A549 (cell line): ENCODE measurements at regions not wholly inside any gene's neighbourhood (a gene's known extent, or its start where the extent isn't known, plus 50 kb on each side); places are given as distances from the start of the nearest gene placed in this dataset.

Experiments used
- ATAC-seq, 2 experiments: fragments of 200-7000 bp in 1 of 2; fragments of >200 bp in 1 of 2; cut with Nextera tagmentation in 1 of 2; cut with Tn5 transposase in 1 of 2; 3 replicates each; pipeline versions ENCODE4 v1.8.0 to v1.9.1; 2018 to 2020; ENCODE audit warnings: mild to moderate bottlenecking in 1 of 2, moderate library complexity in 1 of 2
- CTCF ChIA-PET: fragments of 300-600 bp; sonication (Branson Sonifier 250); formaldehyde crosslinking; extraction: SDS; loops from one replicate; lab custom pipeline; 2021; ENCODE audit warnings: antibody characterized with exemption, inconsistent platforms; lab: Yijun Ruan, JAX
- POLR2A ChIA-PET: fragments of 350-600 bp; formaldehyde crosslinking; extraction: SDS; loops from one replicate; lab custom pipeline; 2021; ENCODE audit warnings: antibody characterized with exemption, inconsistent platforms; lab: Yijun Ruan, JAX
- DNase-seq, 2 experiments: peaks; one replicate each; pipeline versions ENCODE4 v3.0.0 to v3.0.0-alpha.2; 2011 to 2016; ENCODE audit warnings: low read depth in 1 of 2, low spot score in 1 of 2
- FAIRE-seq: peaks from 2 replicates; lab custom pipeline; 2011; peaks lifted over from hg19 to GRCh38; lab: Jason Lieb, UNC
- H3K27ac ChIP-seq, 2 experiments: fragments of >200 bp; sonication (Bioruptor Twin); formaldehyde crosslinking; 3 replicates each; pipeline ENCODE4 v1.5.1; 2016 to 2017
- H3K4me1 ChIP-seq: fragments of >200 bp; sonication (Bioruptor Twin); formaldehyde crosslinking; 3 replicates; pipeline ENCODE4 v1.6.1; 2016
- H3K4me2 ChIP-seq: fragments of >200 bp; sonication (Bioruptor Twin); formaldehyde crosslinking; 3 replicates; pipeline ENCODE4 v1.6.1; 2016
- H3K4me3 ChIP-seq: fragments of >200 bp; sonication (Bioruptor Twin); formaldehyde crosslinking; 3 replicates; pipeline ENCODE4 v1.5.1; 2016
- H3K9me3 ChIP-seq: fragments of >200 bp; sonication (Bioruptor Twin); formaldehyde crosslinking; 3 replicates; pipeline ENCODE4 v1.6.1; 2016
- CHD2 ChIP-seq: fragments of 150-350 bp; IDR thresholded peaks from 2 replicates; pipeline ENCODE4 v1.6.1; 2014; ENCODE audit warnings: low read length; ENCODE audit not compliant: partially characterized antibody
- EP300 ChIP-seq, 2 experiments: fragments of >200 bp; sonication (Bioruptor Twin); formaldehyde crosslinking; IDR thresholded peaks; 2 replicates in 1 of 2; 3 replicates in 1 of 2; pipeline ENCODE4 v1.6.1; 2016 to 2017
- HOXB5 ChIP-seq: fragments of 250-450 bp; sonication (Bioruptor Pico); IDR thresholded peaks from 2 replicates; pipeline ENCODE4 v1.5.0; 2020; ENCODE audit warnings: mild to moderate bottlenecking, moderate library complexity
- JUN ChIP-seq, 2 experiments: fragments of >200 bp; sonication (Bioruptor Twin); formaldehyde crosslinking; IDR thresholded peaks; 2 replicates in 1 of 2; 3 replicates in 1 of 2; pipeline ENCODE4 v1.6.1; 2016 to 2017
- KDM1A ChIP-seq: fragments of 200-600 bp; sonication (generic); IDR thresholded peaks from 2 replicates; pipeline ENCODE4 v1.6.1; 2016; ENCODE audit warnings: low read depth, mild to moderate bottlenecking
- MAZ ChIP-seq: fragments of 150-350 bp; IDR thresholded peaks from 2 replicates; pipeline ENCODE4 v1.6.1; 2014; ENCODE audit warnings: antibody characterized with exemption, low read depth, low read length, borderline replicate concordance
- NPAS2 ChIP-seq: fragments of 250-450 bp; sonication (Bioruptor Pico); IDR thresholded peaks from 2 replicates; pipeline ENCODE4 v1.8.0; 2022; ENCODE audit warnings: mild to moderate bottlenecking, moderate library complexity, borderline replicate concordance
- PBX3 ChIP-seq: IDR thresholded peaks from 2 replicates; pipeline ENCODE4 v1.6.1; 2012
- PHF8 ChIP-seq: fragments of 200-600 bp; sonication (generic); IDR thresholded peaks from 2 replicates; pipeline ENCODE4 v1.6.1; 2016; ENCODE audit warnings: low read depth, mild to moderate bottlenecking, antibody characterized with exemption, moderate library complexity, borderline replicate concordance
- POLR2AphosphoS2 ChIP-seq: conservative IDR thresholded peaks from 2 replicates; pipeline ENCODE4 v1.6.1; 2012; ENCODE audit warnings: low read length, improper control_type of control experiment, inconsistent platforms
- RCOR1 ChIP-seq: fragments of 150-350 bp; IDR thresholded peaks from 2 replicates; pipeline ENCODE4 v1.6.1; 2014; ENCODE audit warnings: antibody characterized with exemption, low read length, low read depth
- SREBF2 ChIP-seq: fragments of 450-650 bp; IDR thresholded peaks from 2 replicates; pipeline ENCODE4 v1.6.1; 2014; ENCODE audit warnings: mild to moderate bottlenecking, moderate library complexity
- WGBS: methylation state at CpG from one replicate; pipeline ENCODE4 v1.1.6; 2017; ENCODE audit errors: missing lambda C conversion rate; 5-methylcytosine and 5-hydroxymethylcytosine counted together
- TF ChIP-seq, protein P1 (sequence below): IDR thresholded peaks from 2 replicates; pipeline ENCODE4 v1.6.1; 2012
- TF ChIP-seq, protein P2 (sequence below): fragments of >200 bp; sonication (Bioruptor Twin); formaldehyde crosslinking; IDR thresholded peaks from 3 replicates; pipeline ENCODE4 v1.6.1; 2016
- TF ChIP-seq, protein P3 (sequence below): IDR thresholded peaks from 2 replicates; pipeline ENCODE4 v1.6.1; 2012; ENCODE audit warnings: low read depth, borderline replicate concordance
- TF ChIP-seq, protein P4 (sequence below): fragments of >200 bp; sonication (Bioruptor Twin); formaldehyde crosslinking; IDR thresholded peaks from 3 replicates; pipeline ENCODE4 v1.5.1; 2016
- TF ChIP-seq, protein P5 (sequence below): fragments of 450-650 bp; IDR thresholded peaks from 2 replicates; pipeline ENCODE4 v1.6.1; 2014; ENCODE audit warnings: antibody characterized with exemption
- TF ChIP-seq, protein P6 (sequence below): fragments of 150-350 bp; IDR thresholded peaks from 2 replicates; pipeline ENCODE4 v1.6.1; 2014; ENCODE audit warnings: low read depth, mild to moderate bottlenecking, low read length

- Histone ChIP-seq H3K4me1 (no peaks in the 10 kb centered on the region), H3K9me3 (no peaks in the 10 kb centered on the region), H3K27ac (no peak overlapping the region), H3K4me3 (no peak overlapping the region), H3K4me2 (no peak overlapping the region)
- ChIA-PET CTCF (no interaction called here), POLR2A (no interaction called here)
- ATAC-seq (no peak), DNase-seq (no peak), FAIRE-seq (no peak)
- TF ChIP-seq, protein P1, sequence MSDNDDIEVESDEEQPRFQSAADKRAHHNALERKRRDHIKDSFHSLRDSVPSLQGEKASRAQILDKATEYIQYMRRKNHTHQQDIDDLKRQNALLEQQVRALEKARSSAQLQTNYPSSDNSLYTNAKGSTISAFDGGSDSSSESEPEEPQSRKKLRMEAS = no peak
- TF ChIP-seq, protein P2, sequence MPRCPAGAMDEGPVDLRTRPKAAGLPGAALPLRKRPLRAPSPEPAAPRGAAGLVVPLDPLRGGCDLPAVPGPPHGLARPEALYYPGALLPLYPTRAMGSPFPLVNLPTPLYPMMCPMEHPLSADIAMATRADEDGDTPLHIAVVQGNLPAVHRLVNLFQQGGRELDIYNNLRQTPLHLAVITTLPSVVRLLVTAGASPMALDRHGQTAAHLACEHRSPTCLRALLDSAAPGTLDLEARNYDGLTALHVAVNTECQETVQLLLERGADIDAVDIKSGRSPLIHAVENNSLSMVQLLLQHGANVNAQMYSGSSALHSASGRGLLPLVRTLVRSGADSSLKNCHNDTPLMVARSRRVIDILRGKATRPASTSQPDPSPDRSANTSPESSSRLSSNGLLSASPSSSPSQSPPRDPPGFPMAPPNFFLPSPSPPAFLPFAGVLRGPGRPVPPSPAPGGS = no peak
- TF ChIP-seq SREBF2 (no peak), MAZ (no peak)
- TF ChIP-seq, protein P3, sequence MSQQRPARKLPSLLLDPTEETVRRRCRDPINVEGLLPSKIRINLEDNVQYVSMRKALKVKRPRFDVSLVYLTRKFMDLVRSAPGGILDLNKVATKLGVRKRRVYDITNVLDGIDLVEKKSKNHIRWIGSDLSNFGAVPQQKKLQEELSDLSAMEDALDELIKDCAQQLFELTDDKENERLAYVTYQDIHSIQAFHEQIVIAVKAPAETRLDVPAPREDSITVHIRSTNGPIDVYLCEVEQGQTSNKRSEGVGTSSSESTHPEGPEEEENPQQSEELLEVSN = no peak
Measured at GRCh38 chr7:69205581-69205980, 392.7 kb upstream of the AUTS2 start.

DNA sequence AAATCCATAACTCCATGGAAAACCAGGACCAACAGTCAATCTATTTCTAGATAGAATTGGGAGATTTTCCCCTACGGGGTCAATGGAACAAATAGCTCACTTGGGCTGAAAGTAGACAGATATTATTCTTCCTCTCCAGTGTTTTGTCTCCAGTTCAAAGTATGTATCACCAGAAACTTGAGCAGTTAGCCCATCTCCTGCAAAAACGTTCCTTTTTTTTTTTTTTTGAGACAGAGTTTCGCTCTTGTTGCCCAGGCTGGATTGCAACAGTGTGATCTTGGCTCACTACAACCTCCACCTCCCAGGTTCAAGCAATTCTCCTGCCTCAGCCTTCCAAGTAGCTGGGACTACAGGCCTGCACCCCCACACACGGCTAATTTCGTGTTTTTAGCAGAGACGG is 390.0 kb upstream of the AUTS2 start:
- no peak for FAIRE-seq
- no peak overlapping the region for H3K4me2 ChIP-seq
- no peak for TF ChIP-seq RCOR1
- no peak for TF ChIP-seq HOXB5 (CRISPR knock-in tag)
- TF ChIP-seq, protein P4, sequence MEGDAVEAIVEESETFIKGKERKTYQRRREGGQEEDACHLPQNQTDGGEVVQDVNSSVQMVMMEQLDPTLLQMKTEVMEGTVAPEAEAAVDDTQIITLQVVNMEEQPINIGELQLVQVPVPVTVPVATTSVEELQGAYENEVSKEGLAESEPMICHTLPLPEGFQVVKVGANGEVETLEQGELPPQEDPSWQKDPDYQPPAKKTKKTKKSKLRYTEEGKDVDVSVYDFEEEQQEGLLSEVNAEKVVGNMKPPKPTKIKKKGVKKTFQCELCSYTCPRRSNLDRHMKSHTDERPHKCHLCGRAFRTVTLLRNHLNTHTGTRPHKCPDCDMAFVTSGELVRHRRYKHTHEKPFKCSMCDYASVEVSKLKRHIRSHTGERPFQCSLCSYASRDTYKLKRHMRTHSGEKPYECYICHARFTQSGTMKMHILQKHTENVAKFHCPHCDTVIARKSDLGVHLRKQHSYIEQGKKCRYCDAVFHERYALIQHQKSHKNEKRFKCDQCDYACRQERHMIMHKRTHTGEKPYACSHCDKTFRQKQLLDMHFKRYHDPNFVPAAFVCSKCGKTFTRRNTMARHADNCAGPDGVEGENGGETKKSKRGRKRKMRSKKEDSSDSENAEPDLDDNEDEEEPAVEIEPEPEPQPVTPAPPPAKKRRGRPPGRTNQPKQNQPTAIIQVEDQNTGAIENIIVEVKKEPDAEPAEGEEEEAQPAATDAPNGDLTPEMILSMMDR = no peak
- no peak for TF ChIP-seq NPAS2
- TF ChIP-seq PBX3 = no peak
- TF ChIP-seq CHD2 = no peak
- no peak for TF ChIP-seq EP300 (IDR thresholded peaks at IDR 0.05)
- TF ChIP-seq KDM1A = no peak
- no peak for TF ChIP-seq JUN (IDR thresholded peaks at IDR 0.05)
- TF ChIP-seq, protein P3 = no peak
- TF ChIP-seq, protein P1 = no peak
- TF ChIP-seq MAZ = no peak
- TF ChIP-seq, protein P5, sequence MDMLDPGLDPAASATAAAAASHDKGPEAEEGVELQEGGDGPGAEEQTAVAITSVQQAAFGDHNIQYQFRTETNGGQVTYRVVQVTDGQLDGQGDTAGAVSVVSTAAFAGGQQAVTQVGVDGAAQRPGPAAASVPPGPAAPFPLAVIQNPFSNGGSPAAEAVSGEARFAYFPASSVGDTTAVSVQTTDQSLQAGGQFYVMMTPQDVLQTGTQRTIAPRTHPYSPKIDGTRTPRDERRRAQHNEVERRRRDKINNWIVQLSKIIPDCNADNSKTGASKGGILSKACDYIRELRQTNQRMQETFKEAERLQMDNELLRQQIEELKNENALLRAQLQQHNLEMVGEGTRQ = no peak
- no peak for TF ChIP-seq PHF8
- TF ChIP-seq POLR2AphosphoS2 = no peak
- TF ChIP-seq, protein P6, sequence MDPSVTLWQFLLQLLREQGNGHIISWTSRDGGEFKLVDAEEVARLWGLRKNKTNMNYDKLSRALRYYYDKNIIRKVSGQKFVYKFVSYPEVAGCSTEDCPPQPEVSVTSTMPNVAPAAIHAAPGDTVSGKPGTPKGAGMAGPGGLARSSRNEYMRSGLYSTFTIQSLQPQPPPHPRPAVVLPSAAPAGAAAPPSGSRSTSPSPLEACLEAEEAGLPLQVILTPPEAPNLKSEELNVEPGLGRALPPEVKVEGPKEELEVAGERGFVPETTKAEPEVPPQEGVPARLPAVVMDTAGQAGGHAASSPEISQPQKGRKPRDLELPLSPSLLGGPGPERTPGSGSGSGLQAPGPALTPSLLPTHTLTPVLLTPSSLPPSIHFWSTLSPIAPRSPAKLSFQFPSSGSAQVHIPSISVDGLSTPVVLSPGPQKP = no peak
- TF ChIP-seq, all 56 proteins: peak for 0
- no peak overlapping the region for H3K27ac ChIP-seq
- DNase-seq (no peak), ATAC-seq (no peak)
- no peaks in the 10 kb centered on the region for H3K4me1 ChIP-seq
- H3K4me3 ChIP-seq = no peak overlapping the region
- POLR2A ChIA-PET = no interaction called here
- H3K9me3 ChIP-seq = no peaks in the 10 kb centered on the region
- CTCF ChIA-PET = interaction anchor here (0.7 kb wide), 1 partner anchor 708 kb away, joined by 3 read pairs; no protein-coding TSS in a partner anchor
- WGBS = 50% methylated on average over 6 of the region's 6 CpGs
